ENCODE measurements at regions not wholly inside any gene's neighbourhood (a gene's known extent, or its start where the extent isn't known, plus 50 kb on each side); places are given as distances from the start of the nearest gene placed in this dataset.
"Not testable (repeated sequence)": the region's sequence is repeated elsewhere in the genome, so short reads cannot be mapped to it uniquely, and the experiment has no call there.

DNA sequence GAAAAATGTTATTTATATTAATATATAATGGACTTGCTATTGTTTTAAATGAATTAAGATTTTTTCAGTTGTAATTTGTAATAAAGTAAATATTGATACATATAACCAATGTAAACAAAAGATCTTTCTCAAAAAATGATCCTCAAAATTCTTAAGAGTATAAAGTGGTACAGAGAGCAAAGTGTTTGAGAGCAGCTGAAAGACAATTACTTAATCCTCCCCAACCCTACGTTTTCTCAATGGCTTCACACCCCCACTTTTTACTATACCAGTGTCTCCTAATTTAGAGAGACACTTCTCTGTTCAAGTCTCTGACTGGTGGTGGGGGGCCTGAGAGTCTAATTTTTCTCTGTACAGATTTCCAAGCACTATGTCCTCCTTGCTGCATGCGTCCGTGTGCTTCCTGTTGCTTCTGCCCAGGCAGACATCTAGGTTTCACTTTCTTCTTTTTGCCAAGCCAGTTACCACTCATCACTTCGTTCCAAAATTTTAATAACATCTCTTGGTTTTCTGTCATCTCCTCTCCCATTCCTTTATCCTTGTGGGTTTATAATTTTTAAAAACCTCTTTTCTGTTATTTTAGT is 276.3 kb upstream of the DNAJC19 start:
- no peak for DNase-seq (ENCODE audit: low spot score)

DNA sequence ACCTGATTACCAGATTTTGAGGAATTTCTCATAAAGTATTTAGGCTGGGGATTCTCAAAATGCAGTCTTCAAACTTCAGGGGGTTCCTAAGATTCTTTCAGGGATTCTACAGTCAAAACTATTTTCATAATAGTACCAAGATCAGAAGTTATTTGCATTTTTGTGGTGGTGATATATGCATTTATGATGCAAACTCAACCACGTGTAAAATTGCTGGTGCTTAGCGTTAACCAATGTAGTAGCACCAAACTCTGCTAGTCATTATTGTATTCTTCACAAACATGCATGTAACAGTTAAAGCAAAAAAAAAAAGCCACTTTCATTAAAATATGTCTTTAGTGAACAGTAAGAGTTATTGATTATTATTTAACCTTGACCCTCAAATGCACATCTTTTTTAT is 274.9 kb upstream of the DNAJC19 start:
- no peak for DNase-seq (ENCODE audit: low spot score)

- no peak for DNase-seq (ENCODE audit: low spot score)
Measured at GRCh38 chr3:181253796-181254195, 264.3 kb upstream of the DNAJC19 start.

- DNase-seq (ENCODE audit: low spot score): no peak
Measured at GRCh38 chr3:181252631-181253030, 263.1 kb upstream of the DNAJC19 start.

DNA sequence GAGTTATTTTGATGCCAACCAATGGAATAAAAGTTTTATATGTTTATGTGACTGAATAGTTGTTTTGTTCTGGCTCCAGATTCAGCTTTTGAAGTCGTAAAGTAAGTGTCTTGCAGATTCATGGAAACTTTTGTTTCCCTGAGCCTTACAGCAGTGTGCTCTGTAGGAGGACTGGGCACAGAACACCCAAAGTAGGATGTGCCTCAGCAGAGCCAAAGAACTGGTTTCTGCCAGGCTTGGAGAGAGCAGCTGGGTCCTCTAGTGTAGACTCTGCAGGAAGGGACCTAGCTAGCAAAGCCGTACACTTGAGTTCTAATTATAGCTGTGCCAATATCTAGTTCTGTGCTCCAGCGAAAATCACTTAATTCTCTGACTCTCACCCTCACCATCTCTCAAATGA is 261.2 kb upstream of the DNAJC19 start:
- no peak for DNase-seq (ENCODE audit: low spot score)

DNA sequence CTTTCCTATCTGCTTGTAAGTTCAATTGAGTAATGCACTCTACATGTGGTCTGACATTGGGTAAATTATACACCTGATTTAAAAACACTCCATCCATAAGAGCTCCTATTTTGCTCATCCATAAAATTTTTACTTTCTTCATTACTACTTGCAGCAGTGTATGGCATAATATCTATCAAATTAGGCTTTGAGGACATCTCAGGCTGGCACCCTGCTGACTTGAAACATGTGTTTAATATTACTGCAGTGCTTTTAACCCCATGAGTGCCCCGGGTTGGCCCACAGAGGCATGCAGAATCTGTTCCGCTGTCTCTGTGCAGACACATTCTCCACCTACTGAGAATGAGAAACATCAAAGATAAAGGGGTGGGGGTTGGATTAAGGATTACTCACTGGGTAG is 249.9 kb upstream of the DNAJC19 start:
- DNase-seq (ENCODE audit: low spot score): no peak

- DNase-seq (ENCODE audit: low spot score): no peak
Measured at GRCh38 chr3:181230258-181230657, 240.7 kb upstream of the DNAJC19 start.

GRCh38 chr3:181213347-181213746 is 223.8 kb upstream of the DNAJC19 start:
- DNase-seq (ENCODE audit: low spot score): no peak

DNA sequence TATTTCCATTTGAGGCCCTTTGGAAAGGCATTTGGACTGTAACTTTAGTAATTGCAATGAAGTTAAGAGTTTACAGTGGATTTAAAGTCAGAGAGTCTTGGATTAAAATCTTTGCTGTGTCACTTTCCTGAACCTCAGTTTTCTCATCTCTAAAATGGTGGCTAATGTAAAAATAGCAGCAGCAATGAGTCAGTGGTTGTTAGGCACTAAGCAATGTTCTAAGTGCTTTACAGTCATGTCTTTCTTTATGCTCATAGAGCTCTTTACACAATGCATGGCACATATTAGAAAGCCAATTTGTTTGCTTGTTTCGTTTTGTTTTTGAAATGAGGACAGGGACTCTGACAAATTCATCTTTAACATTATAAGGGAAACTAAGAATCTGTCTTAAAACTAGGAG is 222.7 kb upstream of the DNAJC19 start:
- no peak for DNase-seq (ENCODE audit: low spot score)

GRCh38 chr3:181210275-181210674 is 220.7 kb upstream of the DNAJC19 start:
- no peak for DNase-seq (ENCODE audit: low spot score)

DNA sequence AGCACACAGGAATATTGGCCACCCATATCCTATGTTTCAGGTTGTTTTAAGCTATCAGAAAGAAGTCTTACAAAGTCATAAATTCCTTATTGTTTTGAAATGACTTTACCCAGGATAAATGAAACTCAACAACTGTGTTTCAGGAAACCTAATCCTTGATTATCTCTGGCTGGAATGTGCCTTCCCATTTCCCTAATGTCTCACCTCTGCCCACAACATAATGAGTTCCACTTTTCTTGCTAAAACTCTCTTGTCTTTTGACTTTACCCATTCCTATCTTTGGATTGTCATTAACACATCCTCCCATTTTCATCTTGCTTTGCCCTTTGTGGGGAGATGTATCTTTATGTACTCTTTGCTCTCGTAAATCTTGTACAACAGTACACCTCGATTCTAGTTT is 200.0 kb upstream of the DNAJC19 start:
- no peak for DNase-seq (ENCODE audit: low spot score)

GRCh38 chr3:181183764-181184163 is 194.2 kb upstream of the DNAJC19 start:
- no peak for DNase-seq (ENCODE audit: low spot score)

DNA sequence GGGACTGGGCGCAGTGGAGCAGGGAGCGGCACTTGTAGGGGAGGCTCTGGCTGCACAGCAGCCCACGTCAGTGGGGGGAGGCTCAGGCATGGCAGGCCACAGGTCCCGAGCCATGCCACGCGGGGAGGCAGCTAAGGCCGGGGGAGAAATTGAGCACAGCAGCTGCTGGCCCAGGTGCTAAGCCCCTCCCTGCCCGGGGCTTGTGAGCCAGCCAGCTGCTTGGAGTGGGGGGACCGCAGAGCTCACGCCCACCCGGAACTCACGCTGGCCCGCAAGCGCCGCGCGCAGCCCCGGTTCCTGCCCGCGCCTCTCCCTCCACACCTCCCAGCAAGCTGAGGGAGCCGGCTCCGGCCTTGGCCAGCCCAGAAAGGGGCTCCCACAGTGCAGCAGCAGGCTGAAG is 193.5 kb upstream of the DNAJC19 start:
- DNase-seq (ENCODE audit: low spot score): not testable (repeated sequence)

GRCh38 chr3:181178991-181179390 is 189.5 kb upstream of the DNAJC19 start:
- no peak for DNase-seq (ENCODE audit: low spot score)

DNA sequence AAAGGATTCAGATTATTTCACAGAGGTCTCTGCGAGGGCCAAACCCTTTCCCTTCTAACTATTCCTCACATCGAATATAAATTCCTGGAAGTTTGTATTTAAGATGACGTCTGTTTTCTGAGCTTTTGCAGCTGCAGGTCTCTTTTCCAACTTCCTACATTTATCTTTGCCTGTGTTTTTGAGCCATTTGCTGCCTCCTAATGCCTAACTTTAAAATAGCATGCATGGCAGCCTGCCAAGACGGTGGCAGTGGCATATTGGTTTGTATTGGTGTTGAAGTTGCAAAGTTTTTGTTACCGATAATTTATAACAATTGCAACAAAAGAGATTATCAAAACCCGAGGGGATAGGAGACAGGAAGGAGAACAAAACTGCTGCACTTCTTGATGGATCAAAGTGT is 187.1 kb upstream of the DNAJC19 start:
- no peak for DNase-seq (ENCODE audit: low spot score)

- DNase-seq (ENCODE audit: low spot score): no peak
Measured at GRCh38 chr3:181174676-181175233, 185.2 kb upstream of the DNAJC19 start.

- no peak for DNase-seq (ENCODE audit: low spot score)
Measured at GRCh38 chr3:181174022-181174421, 184.5 kb upstream of the DNAJC19 start.

- DNase-seq (ENCODE audit: low spot score): no peak
Measured at GRCh38 chr3:181173227-181173626, 183.7 kb upstream of the DNAJC19 start.

DNA sequence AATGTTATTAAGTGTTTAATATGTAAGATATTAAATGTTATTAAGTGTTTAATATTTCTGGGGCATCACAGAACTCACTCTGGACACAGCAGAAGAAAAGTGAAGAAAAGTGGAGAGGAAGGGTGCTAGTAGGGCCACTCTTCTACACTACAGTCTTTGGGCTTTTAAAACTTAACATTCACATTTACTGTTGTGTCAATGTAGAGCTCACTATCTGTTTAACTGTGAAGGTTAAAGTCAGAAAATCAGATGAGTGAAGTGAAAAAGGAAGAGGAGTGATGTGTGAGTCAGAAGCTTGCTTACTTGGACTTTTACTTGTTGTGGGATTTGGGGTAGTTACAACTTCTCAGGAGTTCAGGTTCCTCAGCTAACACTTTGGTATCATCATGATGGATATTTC is 145.3 kb upstream of the DNAJC19 start:
- DNase-seq (ENCODE audit: low spot score): no peak

DNA sequence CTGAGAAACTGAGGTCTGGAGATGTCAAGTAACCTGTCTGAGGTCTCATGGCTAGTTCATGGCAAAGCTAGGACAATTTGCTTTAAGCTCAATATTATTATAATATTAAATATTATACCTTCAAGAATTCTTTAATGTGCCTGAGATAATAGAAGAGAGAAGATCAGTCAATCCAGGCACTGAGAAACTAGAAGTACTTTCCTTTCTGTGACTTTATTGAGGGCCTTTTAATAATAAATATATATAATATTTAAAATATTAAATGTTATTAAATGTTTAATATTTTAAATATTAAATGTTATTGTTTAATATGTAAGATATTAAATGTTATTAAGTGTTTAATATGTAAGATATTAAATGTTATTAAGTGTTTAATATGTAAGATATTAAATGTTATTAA is 144.3 kb upstream of the DNAJC19 start:
- DNase-seq (ENCODE audit: low spot score): no peak

DNA sequence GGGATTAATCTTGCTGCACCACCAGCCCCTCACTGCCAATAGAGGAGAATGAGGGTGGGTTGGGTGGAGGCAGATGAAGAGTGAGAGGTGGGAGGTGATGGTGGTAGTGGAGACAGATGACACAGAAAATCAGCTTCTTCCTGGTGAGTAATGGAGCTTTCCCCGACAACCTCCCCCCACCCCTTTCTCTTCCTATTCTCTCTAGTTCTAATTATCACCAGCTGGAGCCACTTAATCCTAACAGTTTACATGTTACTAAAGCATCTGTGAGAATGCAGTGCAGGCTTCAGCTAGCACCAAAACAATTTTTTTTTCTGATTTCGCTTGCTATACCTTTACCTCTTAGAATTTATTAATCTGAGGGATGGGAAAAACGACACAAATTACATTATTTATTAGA is 116.1 kb upstream of the DNAJC19 start:
- no peak for DNase-seq (ENCODE audit: low spot score)

GRCh38 chr3:181103605-181104004 is 114.1 kb upstream of the DNAJC19 start:
- DNase-seq (ENCODE audit: low spot score): no peak

- no peak for DNase-seq (ENCODE audit: low spot score)
Measured at GRCh38 chr3:181086011-181086410, 96.5 kb upstream of the DNAJC19 start.

DNA sequence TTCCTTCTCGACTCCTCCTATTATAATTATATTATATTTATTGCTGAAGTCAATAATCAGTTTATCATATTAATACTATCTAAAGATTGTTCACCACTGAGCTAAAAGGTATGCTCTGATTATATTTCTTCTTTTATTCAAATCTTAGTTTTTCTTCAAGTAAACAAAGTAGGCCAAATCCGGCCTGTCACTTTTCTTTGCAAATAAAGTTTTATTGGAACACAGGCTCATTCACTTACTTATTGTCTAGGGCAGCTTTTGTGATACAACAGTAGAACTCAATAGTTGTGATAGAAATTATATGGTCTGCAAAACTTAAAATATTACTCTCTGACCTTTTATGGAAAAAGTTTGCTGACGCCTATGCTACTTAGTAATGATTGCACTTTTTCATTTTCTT is 92.4 kb upstream of the DNAJC19 start:
- DNase-seq (ENCODE audit: low spot score): no peak

GRCh38 chr3:181076558-181076957 is 87.0 kb upstream of the DNAJC19 start:
- no peak for DNase-seq (ENCODE audit: low spot score)

Data from hepatic stellate cell (primary cell).